ENCODE measurements at regions not wholly inside any gene's neighbourhood (a gene's known extent, or its start where the extent isn't known, plus 50 kb on each side); places are given as distances from the start of the nearest gene placed in this dataset.

DNA sequence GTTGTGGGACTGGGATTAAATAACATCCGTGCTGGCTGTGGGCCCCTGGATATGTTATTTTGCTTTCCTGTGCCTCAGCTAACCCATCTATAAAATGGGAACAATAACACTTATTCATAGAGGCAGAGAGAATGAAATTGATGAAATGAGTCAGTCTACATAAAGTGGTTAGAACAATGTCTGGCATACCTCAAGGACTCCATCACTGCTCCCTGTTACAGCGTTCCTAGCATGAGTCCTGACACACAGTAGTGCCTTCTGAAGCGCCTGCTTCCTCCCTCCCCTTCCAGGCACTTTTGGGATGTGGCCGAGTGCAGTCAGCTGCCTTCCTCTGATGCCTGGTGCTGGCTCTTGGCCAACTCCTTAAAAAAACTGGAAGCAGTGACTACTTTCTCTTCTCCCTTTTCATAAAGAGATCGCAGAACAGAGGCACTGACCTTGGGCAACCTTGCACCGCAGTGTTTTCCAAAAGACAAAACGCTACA, 108.4 kb upstream of the ZMIZ1 start:
- no peak overlapping the region for H3K4me3 ChIP-seq (ENCODE audit: low read length)
- H3K36me3 ChIP-seq (ENCODE audit: insufficient read depth, low read depth, low read length) = no peaks in the 10 kb centered on the region
- H3K9ac ChIP-seq (ENCODE audit: low read depth, low read length) = no peak overlapping the region
- H3K27me3 ChIP-seq (ENCODE audit: insufficient read depth, low read length) = no peaks in the 10 kb centered on the region
- peaks cover 7% of the 10 kb centered on the region for H3K4me1 ChIP-seq (ENCODE audit: insufficient read depth, low read length)
- H3K9me3 ChIP-seq (ENCODE audit: insufficient read depth, low read depth, low read length) = no peaks in the 10 kb centered on the region
- H3K27ac ChIP-seq (ENCODE audit: low read length) = no peak overlapping the region

DNA sequence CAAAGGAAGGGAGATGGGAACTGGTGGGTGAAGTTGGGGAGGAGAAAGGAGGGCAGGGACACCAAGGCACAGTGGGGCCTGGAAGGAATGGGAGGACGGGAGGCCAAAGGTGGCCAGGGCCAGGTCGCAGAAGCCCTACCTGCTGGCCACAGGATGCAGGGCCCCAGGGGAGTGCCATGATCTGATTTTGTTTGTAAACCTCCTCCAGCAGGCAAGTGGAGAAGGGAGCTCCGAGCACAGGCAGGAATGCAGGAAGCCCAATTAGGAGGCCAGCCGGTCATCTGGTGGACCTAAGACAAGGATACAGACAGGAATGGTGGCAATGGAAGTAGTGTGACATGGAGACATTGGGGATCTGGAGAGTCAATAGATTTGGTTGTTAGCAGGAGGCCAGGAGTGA, 107.0 kb upstream of the ZMIZ1 start:
- no peaks in the 10 kb centered on the region; the same call in 1 of the 2 replicates for H3K27me3 ChIP-seq (ENCODE audit: insufficient read depth, low read length)
- peaks cover 12% of the 10 kb centered on the region for H3K4me1 ChIP-seq (ENCODE audit: insufficient read depth, low read length)
- no peaks in the 10 kb centered on the region for H3K9me3 ChIP-seq (ENCODE audit: insufficient read depth, low read depth, low read length)
- no peaks in the 10 kb centered on the region for H3K36me3 ChIP-seq (ENCODE audit: insufficient read depth, low read depth, low read length)
- no peak overlapping the region for H3K4me3 ChIP-seq (ENCODE audit: low read length)
- H3K27ac ChIP-seq (ENCODE audit: low read length) = no peak overlapping the region
- no peak overlapping the region for H3K9ac ChIP-seq (ENCODE audit: low read depth, low read length)

DNA sequence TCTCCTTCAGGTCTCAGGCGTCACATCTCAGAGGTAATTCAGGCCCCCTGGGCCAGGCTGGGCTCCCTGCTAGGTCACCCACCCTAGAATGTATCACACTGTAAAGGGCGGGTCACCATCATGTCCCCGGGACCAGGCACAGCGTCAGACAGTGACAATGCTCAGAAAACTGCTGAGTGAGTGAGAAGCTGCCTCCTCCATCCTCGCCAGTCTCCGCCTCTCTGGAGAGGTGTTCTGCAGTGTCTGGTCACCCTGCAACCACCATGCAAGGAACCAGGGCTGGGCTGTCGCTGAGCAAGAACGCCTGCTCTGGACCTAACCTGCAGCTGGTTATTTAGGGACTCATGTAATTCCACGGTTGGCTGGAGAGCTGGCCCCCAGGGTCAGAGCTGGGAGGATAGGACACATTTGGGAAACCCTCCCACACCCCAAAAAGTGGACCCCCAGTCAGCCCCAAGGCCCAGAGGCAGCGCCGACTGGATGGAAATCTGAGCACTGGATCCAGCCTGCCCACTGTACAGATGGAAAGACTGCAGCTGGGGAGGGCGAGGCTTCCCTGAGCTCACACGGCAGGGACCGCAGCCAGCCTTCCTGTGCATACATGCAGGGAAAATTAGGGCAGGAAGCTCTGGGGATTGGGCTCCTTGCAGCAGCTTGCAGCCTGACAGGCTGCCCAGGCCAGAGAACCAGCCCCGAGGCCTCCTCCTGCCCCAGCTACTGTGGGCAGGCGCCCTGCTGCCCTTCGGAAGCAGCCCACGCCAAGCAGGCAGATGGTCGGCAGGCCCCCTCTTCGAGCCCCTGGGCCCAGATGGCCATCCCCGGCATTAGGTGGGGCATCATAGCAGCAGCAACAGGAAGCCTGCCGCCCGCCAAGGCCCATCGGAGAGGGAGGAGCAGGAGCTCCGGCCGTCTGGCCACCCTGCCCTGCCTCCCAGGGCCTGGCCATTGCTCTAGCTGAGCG, 105.4 kb upstream of the ZMIZ1 start:
- no peak overlapping the region for H3K27ac ChIP-seq (ENCODE audit: low read length)
- H3K9ac ChIP-seq (ENCODE audit: low read depth, low read length) = no peak overlapping the region
- no peaks in the 10 kb centered on the region for H3K36me3 ChIP-seq (ENCODE audit: insufficient read depth, low read depth, low read length)
- H3K27me3 ChIP-seq (ENCODE audit: insufficient read depth, low read length) = no peaks in the 10 kb centered on the region; the same call in 1 of the 2 replicates
- no peaks in the 10 kb centered on the region for H3K9me3 ChIP-seq (ENCODE audit: insufficient read depth, low read depth, low read length)
- H3K4me1 ChIP-seq (ENCODE audit: insufficient read depth, low read length) = peaks cover 12% of the 10 kb centered on the region
- no peak overlapping the region for H3K4me3 ChIP-seq (ENCODE audit: low read length)

DNA sequence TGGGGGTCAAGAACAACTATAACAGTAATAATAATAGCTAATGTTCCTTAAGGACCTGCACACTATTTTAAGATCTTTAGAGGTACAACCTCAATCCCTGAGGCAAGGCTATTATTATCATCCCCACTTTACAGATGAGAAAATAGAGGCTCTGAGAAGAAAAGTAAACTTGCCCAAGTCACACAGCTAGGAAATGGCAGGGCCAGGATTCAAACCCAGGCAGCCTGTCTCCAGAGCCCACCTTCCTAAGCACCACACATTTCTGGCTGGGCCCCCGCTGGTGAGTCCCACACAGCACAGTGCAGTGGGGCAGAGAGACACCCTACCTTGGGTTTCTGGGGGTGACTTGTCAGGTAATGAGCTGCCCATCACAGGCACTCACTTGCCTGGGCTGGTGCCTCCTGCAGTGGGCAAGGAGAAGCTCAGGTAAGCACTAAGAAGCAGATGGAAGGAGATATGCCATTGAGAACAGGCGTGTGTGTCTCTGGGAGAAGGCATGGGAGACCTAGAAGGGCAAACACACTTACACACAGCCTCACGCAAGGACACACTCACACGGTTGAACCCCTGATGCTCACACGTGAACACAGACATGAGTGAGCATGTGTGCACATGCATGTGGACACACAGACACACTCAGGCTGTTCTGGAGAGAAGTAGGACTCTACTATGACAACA, 104.4 kb upstream of the ZMIZ1 start:
- no peak overlapping the region for H3K27ac ChIP-seq (ENCODE audit: low read length)
- no peaks in the 10 kb centered on the region; the same call in 1 of the 2 replicates for H3K27me3 ChIP-seq (ENCODE audit: insufficient read depth, low read length)
- H3K9ac ChIP-seq (ENCODE audit: low read depth, low read length) = peak overlapping the region; percentile 4; the same call in 1 of the 2 replicates
- no peaks in the 10 kb centered on the region for H3K9me3 ChIP-seq (ENCODE audit: insufficient read depth, low read depth, low read length)
- H3K4me3 ChIP-seq (ENCODE audit: low read length) = no peak overlapping the region
- H3K4me1 ChIP-seq (ENCODE audit: insufficient read depth, low read length) = peaks cover 12% of the 10 kb centered on the region
- H3K36me3 ChIP-seq (ENCODE audit: insufficient read depth, low read depth, low read length) = no peaks in the 10 kb centered on the region

DNA sequence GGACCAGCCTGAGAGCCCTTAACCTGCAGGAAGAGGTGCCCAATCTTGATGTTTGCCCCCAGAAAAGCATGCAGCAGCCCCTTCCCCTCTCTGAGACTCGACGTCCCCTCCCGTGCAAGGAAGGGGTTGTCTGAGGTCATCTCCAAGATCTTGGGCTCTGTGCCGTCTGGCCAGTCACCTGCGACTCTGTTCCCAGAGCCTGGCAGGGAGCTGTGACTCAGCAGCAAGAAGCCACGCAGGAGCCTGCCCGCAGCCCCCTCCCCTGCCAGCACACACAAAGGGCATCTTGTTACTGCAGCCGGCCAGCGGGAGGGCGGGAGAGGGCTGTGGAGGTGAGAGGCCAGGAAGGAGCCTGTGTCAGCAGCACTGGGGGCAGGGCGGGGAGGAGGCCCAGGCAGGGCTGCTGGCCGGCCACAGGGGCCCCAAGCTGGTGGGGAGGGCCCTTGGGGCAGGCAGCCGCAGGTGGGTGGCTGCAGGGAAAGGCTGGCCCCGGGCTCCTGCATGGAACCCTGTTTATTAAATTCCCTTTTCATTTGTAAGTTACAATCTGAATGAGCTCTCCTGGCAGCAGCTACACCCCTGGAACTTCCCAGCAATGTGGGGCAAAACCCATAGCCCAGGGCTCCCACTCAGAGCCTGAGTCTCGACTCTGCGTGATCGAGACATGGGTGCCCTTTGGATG, 103.7 kb upstream of the ZMIZ1 start:
- no peaks in the 10 kb centered on the region; the same call in 1 of the 2 replicates for H3K27me3 ChIP-seq (ENCODE audit: insufficient read depth, low read length)
- H3K36me3 ChIP-seq (ENCODE audit: insufficient read depth, low read depth, low read length) = no peaks in the 10 kb centered on the region
- H3K4me1 ChIP-seq (ENCODE audit: insufficient read depth, low read length) = peaks cover 12% of the 10 kb centered on the region
- peak overlapping the region; percentile 34; the same call in 1 of the 2 replicates for H3K4me3 ChIP-seq (ENCODE audit: low read length)
- H3K9ac ChIP-seq (ENCODE audit: low read depth, low read length) = peak overlapping the region; percentile 44; the same call in 1 of the 2 replicates
- no peak overlapping the region for H3K27ac ChIP-seq (ENCODE audit: low read length)
- no peaks in the 10 kb centered on the region for H3K9me3 ChIP-seq (ENCODE audit: insufficient read depth, low read depth, low read length)

DNA sequence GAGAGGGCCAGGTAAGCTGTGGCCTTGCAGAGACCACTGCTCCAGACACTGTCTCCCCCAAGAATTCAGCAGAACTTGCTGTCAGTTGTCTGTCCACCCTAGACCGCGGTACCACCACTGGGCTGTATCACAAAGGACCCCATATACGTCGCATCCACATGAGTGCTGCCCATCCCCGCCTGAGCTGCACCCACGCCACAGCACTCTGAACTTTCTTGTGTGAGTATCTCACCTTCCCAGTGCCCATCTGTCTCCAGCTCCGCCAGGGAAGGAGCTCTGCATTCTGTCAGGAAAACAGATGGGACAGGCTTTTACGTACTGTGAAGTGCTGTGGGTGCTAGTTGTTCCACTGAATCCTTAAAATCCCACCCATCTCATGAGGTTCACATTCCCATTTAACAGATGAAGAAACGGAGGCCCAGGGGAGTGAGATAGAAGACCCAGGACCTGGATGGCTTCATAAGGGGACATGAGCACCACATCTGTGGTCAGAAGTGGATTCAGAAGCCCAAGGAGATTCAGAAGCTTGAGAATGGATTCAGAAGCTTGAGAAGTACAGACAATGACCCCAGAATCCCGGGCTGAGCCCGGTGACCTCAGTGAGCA, 102.5 kb upstream of the ZMIZ1 start:
- no peak overlapping the region for H3K27ac ChIP-seq (ENCODE audit: low read length)
- no peaks in the 10 kb centered on the region; the same call in 1 of the 2 replicates for H3K27me3 ChIP-seq (ENCODE audit: insufficient read depth, low read length)
- H3K4me1 ChIP-seq (ENCODE audit: insufficient read depth, low read length) = peaks cover 12% of the 10 kb centered on the region
- H3K36me3 ChIP-seq (ENCODE audit: insufficient read depth, low read depth, low read length) = no peaks in the 10 kb centered on the region
- 0 out of 2 replicates have a peak overlapping the region, but pooled peaks have one; percentile 44 for H3K9ac ChIP-seq (ENCODE audit: low read depth, low read length)
- H3K4me3 ChIP-seq (ENCODE audit: low read length) = no peak overlapping the region
- H3K9me3 ChIP-seq (ENCODE audit: insufficient read depth, low read depth, low read length) = no peaks in the 10 kb centered on the region

DNA sequence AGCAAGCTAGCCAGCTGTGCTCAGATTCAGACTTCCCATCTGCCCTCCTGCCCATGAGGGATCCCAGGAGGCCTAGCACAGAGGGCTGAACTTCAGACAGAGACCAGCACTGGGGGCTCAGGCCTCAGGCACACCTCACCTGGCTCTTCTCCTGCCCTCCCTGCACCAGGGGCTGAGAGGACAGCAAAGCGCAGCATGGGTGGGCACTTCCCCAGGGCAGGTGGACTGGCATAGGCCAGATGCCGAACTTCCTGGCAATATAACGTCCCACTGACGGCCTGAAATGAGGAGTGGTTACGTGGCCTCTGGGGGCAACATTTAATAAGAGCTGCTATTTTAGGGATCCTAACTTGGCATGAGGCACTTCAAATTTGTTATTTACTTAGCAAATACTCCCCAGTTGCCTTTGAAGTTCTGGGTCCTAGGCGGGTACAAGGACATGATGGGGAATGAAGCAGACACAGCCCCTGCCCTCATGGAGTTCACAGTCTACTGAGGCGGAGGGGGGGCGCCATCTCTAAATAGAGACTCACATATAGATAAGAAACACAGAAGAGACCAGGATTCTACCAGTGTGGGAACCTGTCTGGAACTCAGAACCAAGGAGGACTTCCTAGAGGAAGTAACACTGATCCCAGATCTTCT, 101.8 kb upstream of the ZMIZ1 start:
- Histone ChIP-seq H3K4me3 (ENCODE audit: low read length) (no peak overlapping the region), H3K9me3 (ENCODE audit: insufficient read depth, low read depth, low read length) (no peaks in the 10 kb centered on the region), H3K36me3 (ENCODE audit: insufficient read depth, low read depth, low read length) (no peaks in the 10 kb centered on the region), H3K9ac (ENCODE audit: low read depth, low read length) (no peak overlapping the region), H3K4me1 (ENCODE audit: insufficient read depth, low read length) (peaks cover 15% of the 10 kb centered on the region), H3K27ac (ENCODE audit: low read length) (no peak overlapping the region), H3K27me3 (ENCODE audit: insufficient read depth, low read length) (no peaks in the 10 kb centered on the region; the same call in 1 of the 2 replicates)

DNA sequence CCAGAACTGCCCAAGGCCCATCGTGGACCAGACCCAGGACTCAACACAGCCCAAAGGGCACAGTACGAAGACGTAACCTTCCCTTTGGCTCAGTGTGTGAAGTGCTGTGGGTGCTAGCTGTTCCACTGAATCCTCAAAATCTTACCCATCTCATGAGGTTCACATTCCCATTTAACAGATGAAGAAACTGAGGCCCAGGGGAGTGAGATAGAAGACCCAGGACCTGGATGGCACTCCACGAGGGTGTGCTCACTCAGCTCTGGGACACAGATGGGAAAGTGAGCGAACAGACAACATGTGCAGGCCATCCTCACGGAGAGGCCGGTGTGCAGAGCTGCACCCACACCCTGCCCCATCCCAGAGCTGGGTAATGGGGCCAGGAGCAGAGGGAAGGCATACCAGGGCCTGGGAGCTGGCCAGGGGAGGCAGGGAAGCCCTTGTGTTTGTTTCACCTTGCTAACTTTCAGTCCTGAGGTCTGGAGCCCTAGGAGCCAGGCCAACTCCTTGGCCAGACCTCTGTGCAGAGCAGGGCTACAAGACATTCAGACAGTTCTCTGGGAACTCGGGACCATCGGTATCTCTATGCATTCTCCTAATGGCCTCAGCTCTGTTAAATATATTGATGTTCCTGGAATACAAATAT, 100.3 kb upstream of the ZMIZ1 start:
- no peak overlapping the region for H3K27ac ChIP-seq (ENCODE audit: low read length)
- H3K4me1 ChIP-seq (ENCODE audit: insufficient read depth, low read length) = peaks cover 27% of the 10 kb centered on the region
- no peak overlapping the region for H3K9ac ChIP-seq (ENCODE audit: low read depth, low read length)
- H3K36me3 ChIP-seq (ENCODE audit: insufficient read depth, low read depth, low read length) = no peaks in the 10 kb centered on the region
- H3K27me3 ChIP-seq (ENCODE audit: insufficient read depth, low read length) = no peaks in the 10 kb centered on the region; the same call in 1 of the 2 replicates
- no peak overlapping the region for H3K4me3 ChIP-seq (ENCODE audit: low read length)
- H3K9me3 ChIP-seq (ENCODE audit: insufficient read depth, low read depth, low read length) = no peaks in the 10 kb centered on the region

DNA sequence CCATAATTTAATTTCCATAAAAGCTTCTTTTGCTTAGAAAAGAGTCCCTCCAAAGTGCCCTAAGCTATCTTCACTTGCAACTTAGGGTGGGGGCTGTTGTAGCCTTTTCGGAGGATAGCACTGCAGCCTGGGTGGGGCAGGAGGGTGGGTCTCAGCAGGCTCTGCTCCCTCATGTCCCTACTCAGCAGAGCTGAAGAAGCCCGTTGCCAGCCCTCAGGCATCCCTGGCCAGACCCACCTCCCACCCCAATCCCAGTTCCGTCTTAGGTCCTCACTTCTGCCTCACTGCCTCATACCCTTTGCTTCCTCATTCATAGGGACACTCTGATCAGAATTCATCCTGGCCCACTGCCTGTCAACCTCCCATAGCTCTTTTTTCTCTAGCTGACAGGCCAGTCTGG, 99.8 kb upstream of the ZMIZ1 start:
- peaks cover 27% of the 10 kb centered on the region for H3K4me1 ChIP-seq (ENCODE audit: insufficient read depth, low read length)
- no peak overlapping the region for H3K4me3 ChIP-seq (ENCODE audit: low read length)
- H3K27ac ChIP-seq (ENCODE audit: low read length) = no peak overlapping the region

DNA sequence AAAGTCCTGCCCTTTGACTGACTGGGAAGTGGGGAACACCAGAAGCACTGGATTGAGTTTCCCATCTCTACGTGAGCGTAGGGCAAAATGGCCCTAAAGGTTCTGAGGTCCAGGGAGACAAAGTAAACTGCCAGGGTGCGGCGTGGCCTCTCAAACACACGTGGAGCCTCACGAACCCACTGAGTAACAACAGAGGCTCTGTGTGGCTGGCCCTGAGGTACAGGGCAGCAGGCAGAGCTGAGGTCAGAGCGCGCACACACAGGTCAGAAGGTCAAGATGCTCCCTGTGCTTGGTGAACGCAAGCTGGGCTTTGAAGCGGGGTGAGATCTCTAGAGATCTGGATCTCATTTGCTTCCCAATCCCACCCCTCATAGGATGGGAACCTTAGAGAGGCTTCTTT, 99.0 kb upstream of the ZMIZ1 start:
- Histone ChIP-seq H3K4me1 (ENCODE audit: insufficient read depth, low read length) (peaks cover 28% of the 10 kb centered on the region), H3K9ac (ENCODE audit: low read depth, low read length) (no peak overlapping the region), H3K4me3 (ENCODE audit: low read length) (no peak overlapping the region), H3K9me3 (ENCODE audit: insufficient read depth, low read depth, low read length) (no peaks in the 10 kb centered on the region), H3K27me3 (ENCODE audit: insufficient read depth, low read length) (no peaks in the 10 kb centered on the region; the same call in 1 of the 2 replicates), H3K27ac (ENCODE audit: low read length) (no peak overlapping the region), H3K36me3 (ENCODE audit: insufficient read depth, low read depth, low read length) (no peaks in the 10 kb centered on the region)

More for the DNA sequence above, 99.8 kb upstream of the ZMIZ1 start:
- Histone ChIP-seq H3K27me3 (ENCODE audit: insufficient read depth, low read length) (no peaks in the 10 kb centered on the region; the same call in 1 of the 2 replicates), H3K9ac (ENCODE audit: low read depth, low read length) (no peak overlapping the region), H3K36me3 (ENCODE audit: insufficient read depth, low read depth, low read length) (no peaks in the 10 kb centered on the region), H3K9me3 (ENCODE audit: insufficient read depth, low read depth, low read length) (no peaks in the 10 kb centered on the region)

Data from iPS-20b (cell line).